Chondrocyte (in vitro differentiated cells): ENCODE measurements at regions not wholly inside any gene's neighbourhood (a gene's known extent, or its start where the extent isn't known, plus 50 kb on each side); places are given as distances from the start of the nearest gene placed in this dataset.

Experiments
- DNase-seq: peaks from one replicate; pipeline ENCODE4 v3.0.0; 2021; ENCODE audit warnings: mixed read lengths, low spot score
- H3K27ac Mint-ChIP-seq: one replicate; pipeline ENCODE4 v1.8.0; 2021; ENCODE audit warnings: mild to moderate bottlenecking, moderate library complexity, mixed read lengths; ENCODE audit not compliant: unreplicated experiment
- H3K27me3 Mint-ChIP-seq: 2 replicates; pipeline ENCODE4 v1.8.0; 2021; ENCODE audit warnings: low read depth, mixed read lengths
- H3K36me3 Mint-ChIP-seq: 2 replicates; pipeline ENCODE4 v1.8.0; 2021; ENCODE audit warnings: low read depth, mixed read lengths
- H3K4me1 Mint-ChIP-seq: 2 replicates; pipeline ENCODE4 v1.8.0; 2021; ENCODE audit warnings: low read depth, mild to moderate bottlenecking, mixed read lengths
- H3K4me3 Mint-ChIP-seq: one replicate; pipeline ENCODE4 v1.8.0; 2021; ENCODE audit warnings: mild to moderate bottlenecking, moderate library complexity, mixed read lengths; ENCODE audit not compliant: unreplicated experiment
- H3K9me3 Mint-ChIP-seq: 2 replicates; pipeline ENCODE4 v1.8.0; 2021; ENCODE audit warnings: low read depth, mixed read lengths
- TF ChIP-seq, protein P1 (sequence below): fragments of 200-600 bp; sonication (generic); IDR thresholded peaks from 2 replicates; pipeline ENCODE4 v1.5.0; 2021; ENCODE audit warnings: antibody characterized with exemption, mild to moderate bottlenecking, moderate library complexity

DNA sequence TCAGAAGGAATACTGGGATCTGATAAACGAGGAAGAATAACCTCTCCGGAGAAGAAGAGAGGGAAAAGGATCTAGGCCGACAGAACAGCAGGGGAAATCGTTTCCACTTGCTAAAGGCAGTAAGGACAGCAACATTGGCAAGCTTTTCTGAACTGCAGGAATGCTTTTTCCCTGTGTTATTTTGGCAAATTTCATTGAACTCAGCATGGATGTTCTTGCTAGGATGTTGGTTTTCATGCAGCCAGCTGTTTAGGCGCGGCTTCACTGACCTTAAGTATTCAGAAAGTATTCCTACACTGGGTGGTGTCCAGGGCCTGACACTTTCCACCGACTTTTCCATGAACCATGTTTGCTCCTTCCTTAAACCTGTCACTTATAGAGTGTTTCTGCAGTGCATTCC is 489.7 kb downstream of the CNTN3 start:
- peaks cover 6% of the 10 kb centered on the region for H3K4me1 Mint-ChIP-seq
- no peaks in the 10 kb centered on the region for H3K9me3 Mint-ChIP-seq
- DNase-seq, result no peak
- no peak overlapping the region for H3K27ac Mint-ChIP-seq
- no peak overlapping the region for H3K4me3 Mint-ChIP-seq
- no peaks in the 10 kb centered on the region for H3K27me3 Mint-ChIP-seq
- TF ChIP-seq, protein P1, sequence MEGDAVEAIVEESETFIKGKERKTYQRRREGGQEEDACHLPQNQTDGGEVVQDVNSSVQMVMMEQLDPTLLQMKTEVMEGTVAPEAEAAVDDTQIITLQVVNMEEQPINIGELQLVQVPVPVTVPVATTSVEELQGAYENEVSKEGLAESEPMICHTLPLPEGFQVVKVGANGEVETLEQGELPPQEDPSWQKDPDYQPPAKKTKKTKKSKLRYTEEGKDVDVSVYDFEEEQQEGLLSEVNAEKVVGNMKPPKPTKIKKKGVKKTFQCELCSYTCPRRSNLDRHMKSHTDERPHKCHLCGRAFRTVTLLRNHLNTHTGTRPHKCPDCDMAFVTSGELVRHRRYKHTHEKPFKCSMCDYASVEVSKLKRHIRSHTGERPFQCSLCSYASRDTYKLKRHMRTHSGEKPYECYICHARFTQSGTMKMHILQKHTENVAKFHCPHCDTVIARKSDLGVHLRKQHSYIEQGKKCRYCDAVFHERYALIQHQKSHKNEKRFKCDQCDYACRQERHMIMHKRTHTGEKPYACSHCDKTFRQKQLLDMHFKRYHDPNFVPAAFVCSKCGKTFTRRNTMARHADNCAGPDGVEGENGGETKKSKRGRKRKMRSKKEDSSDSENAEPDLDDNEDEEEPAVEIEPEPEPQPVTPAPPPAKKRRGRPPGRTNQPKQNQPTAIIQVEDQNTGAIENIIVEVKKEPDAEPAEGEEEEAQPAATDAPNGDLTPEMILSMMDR, result no peak
- H3K36me3 Mint-ChIP-seq, result no peaks in the 10 kb centered on the region

DNA sequence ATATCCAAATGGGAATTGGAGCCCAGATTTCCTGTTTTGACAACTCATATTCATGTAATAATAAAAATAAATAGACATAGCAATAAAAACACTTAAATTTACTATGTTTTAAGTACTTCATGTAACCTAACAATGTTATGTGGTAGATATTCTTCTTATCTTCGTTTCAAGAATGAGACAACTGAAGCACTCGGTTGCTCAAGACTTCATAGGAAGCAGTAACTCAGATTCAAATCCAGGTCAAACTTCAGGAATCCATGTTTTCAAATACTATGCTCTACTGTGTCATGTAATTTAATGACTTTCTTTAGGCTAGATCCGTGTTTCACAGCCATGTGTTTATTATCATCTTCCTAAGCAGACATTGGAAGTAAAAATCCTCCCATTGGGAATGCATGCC is 492.2 kb downstream of the CNTN3 start:
- Mint-ChIP-seq H3K27me3 (no peaks in the 10 kb centered on the region), H3K27ac (no peak overlapping the region), H3K36me3 (no peaks in the 10 kb centered on the region), H3K9me3 (no peaks in the 10 kb centered on the region), H3K4me3 (no peak overlapping the region), H3K4me1 (peaks cover 16% of the 10 kb centered on the region)
- no peak for DNase-seq
- TF ChIP-seq, protein P1, result no peak

DNA sequence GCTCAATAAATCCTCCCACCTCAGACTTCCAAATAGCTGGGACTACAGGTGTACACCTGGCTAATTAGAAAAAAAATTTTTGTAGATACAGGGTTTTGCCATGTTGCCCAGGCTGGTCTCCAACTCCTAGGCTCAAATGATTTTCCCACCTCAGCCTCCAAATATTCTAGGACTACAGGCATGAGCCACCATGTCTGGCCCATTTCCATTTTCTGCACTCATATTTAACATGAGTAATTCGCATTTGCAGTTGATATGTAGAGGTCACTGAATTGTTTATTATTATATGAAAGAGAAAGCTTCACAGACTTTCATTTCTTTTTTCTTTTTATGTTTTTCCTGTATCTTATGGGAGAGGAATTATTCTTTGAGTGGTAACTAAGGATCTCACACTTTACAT is 492.7 kb downstream of the CNTN3 start:
- no peaks in the 10 kb centered on the region for H3K27me3 Mint-ChIP-seq
- no peaks in the 10 kb centered on the region for H3K9me3 Mint-ChIP-seq
- DNase-seq, result no peak
- TF ChIP-seq, protein P1, result no peak
- H3K4me1 Mint-ChIP-seq, result peaks cover 16% of the 10 kb centered on the region
- no peak overlapping the region for H3K4me3 Mint-ChIP-seq
- H3K27ac Mint-ChIP-seq, result no peak overlapping the region
- H3K36me3 Mint-ChIP-seq, result no peaks in the 10 kb centered on the region

DNA sequence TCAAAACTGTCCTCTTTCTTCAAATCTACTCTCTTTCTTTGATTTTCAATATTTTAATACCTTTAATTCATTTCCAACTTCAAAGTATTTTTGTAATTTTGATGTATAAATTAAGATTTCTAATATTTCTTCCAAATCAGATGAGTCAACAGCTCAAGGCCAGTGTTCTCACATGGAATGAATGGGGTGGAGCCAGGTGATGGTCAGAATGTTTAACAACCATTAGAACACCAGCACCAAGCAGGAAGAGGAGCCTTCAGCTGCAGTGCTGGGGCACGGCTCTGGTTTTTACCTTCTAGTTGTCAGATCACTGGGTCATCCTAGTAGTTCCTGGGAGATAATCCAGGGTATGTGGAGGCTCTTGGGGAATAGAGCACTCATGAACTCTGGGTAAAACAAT is 494.5 kb upstream of the PDZRN3 start:
- Mint-ChIP-seq H3K27me3 (no peaks in the 10 kb centered on the region), H3K36me3 (no peaks in the 10 kb centered on the region)

DNA sequence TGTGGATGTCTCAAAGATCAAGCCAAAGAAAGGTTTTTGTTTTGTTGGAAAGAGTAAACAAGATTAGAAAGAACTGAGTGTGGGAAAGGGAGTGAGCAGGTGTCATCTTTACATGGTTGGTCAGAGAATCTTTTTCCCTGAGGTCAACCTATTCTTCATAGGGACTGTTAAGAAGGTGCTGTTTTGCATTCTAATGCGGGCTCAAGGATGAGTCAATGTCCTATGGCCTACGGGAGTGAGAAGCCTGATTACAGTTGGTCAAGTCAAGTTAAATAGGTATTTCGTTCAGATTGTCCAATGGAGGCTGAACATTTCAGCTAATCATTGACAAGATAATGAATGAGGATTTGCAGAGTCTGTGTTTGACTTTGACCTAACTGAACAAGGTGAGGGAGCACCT is 491.2 kb upstream of the PDZRN3 start:
- H3K27me3 Mint-ChIP-seq, result no peaks in the 10 kb centered on the region
- TF ChIP-seq, protein P1, result no peak
- no peak overlapping the region for H3K4me3 Mint-ChIP-seq

More for the DNA sequence above, 494.5 kb upstream of the PDZRN3 start:
- Mint-ChIP-seq H3K4me1 (peaks cover 16% of the 10 kb centered on the region), H3K9me3 (no peaks in the 10 kb centered on the region), H3K4me3 (no peak overlapping the region), H3K27ac (peak overlapping the region; percentile 1)
- no peak for DNase-seq
- TF ChIP-seq, protein P1, result no peak

More for the DNA sequence above, 491.2 kb upstream of the PDZRN3 start:
- peaks cover 20% of the 10 kb centered on the region for H3K4me1 Mint-ChIP-seq
- no peak for DNase-seq
- H3K36me3 Mint-ChIP-seq, result no peaks in the 10 kb centered on the region
- H3K27ac Mint-ChIP-seq, result no peak overlapping the region
- no peaks in the 10 kb centered on the region for H3K9me3 Mint-ChIP-seq
